Neuronal stem cell (in vitro differentiated cells): ENCODE measurements at regions not wholly inside any gene's neighbourhood (a gene's known extent, or its start where the extent isn't known, plus 50 kb on each side); places are given as distances from the start of the nearest gene placed in this dataset.
A peak's percentile ranks its signal among the peaks of the same experiment; 100 is the strongest.

Source experiments
- DNase-seq: peaks from one replicate; pipeline ENCODE4 v3.0.0-alpha.2; 2013; ENCODE audit warnings: low spot score
- H2AFZ ChIP-seq: one replicate; pipeline ENCODE4 v1.6.1; 2013; ENCODE audit warnings: mild to moderate bottlenecking, low read length, inconsistent platforms
- H2AK5ac ChIP-seq: 2 replicates; pipeline ENCODE4 v1.6.1; 2013; ENCODE audit warnings: low read depth, mild to moderate bottlenecking, inconsistent platforms, low read length, moderate library complexity, mixed read lengths
- H2BK120ac ChIP-seq: 2 replicates; pipeline ENCODE4 v1.6.1; 2013; ENCODE audit warnings: low read depth, mild to moderate bottlenecking, inconsistent platforms, low read length, moderate library complexity, mixed read lengths
- H2BK12ac ChIP-seq: one replicate; pipeline ENCODE4 v1.6.1; 2013; ENCODE audit warnings: low read length, inconsistent platforms
- H2BK15ac ChIP-seq: 2 replicates; pipeline ENCODE4 v1.6.1; 2013; ENCODE audit warnings: mild to moderate bottlenecking, low read length, inconsistent platforms, mixed read lengths
- H2BK5ac ChIP-seq: one replicate; pipeline ENCODE4 v1.6.1; 2013; ENCODE audit warnings: inconsistent platforms, mild to moderate bottlenecking, low read length, moderate library complexity
- H3K14ac ChIP-seq: one replicate; pipeline ENCODE4 v1.6.1; 2013; ENCODE audit warnings: low read length, inconsistent platforms
- H3K18ac ChIP-seq: 2 replicates; pipeline ENCODE4 v1.6.1; 2013; ENCODE audit warnings: low read length, inconsistent platforms
- H3K23ac ChIP-seq: 2 replicates; pipeline ENCODE4 v1.6.1; 2013; ENCODE audit warnings: low read depth, mild to moderate bottlenecking, mixed read lengths, low read length, inconsistent platforms; ENCODE audit not compliant: poor library complexity
- H3K27ac ChIP-seq: replicated peaks from 3 replicates; pipeline ENCODE4 v1.5.1; 2013; ENCODE audit warnings: low read length, inconsistent platforms
- H3K27me3 ChIP-seq, 3 experiments: 2 replicates each; pipeline ENCODE4 v1.6.1; 2013; ENCODE audit warnings: low read length in 3 of 3, mild to moderate bottlenecking in 2 of 3, inconsistent platforms in 1 of 3, low read depth in 1 of 3, mixed read lengths in 1 of 3, moderate library complexity in 1 of 3; ENCODE audit not compliant: control insufficient read depth in 3 of 3, insufficient read depth in 3 of 3
- H3K36me3 ChIP-seq, 2 donors: replicated peaks in 1 of 2; 2 replicates each; pipeline ENCODE4 v1.6.1; 2013; ENCODE audit warnings: low read length in 2 of 2; ENCODE audit not compliant: control insufficient read depth in 2 of 2, insufficient read depth in 2 of 2
- H3K4ac ChIP-seq: 2 replicates; pipeline ENCODE4 v1.6.1; 2013; ENCODE audit warnings: inconsistent platforms, mild to moderate bottlenecking, low read length, moderate library complexity
- H3K4me1 ChIP-seq, 2 donors: 1 replicate in 1 of 2; 2 replicates in 1 of 2; pipeline ENCODE4 v1.6.1; 2013; ENCODE audit warnings: low read length in 2 of 2, low read depth in 1 of 2; ENCODE audit not compliant: control insufficient read depth in 2 of 2, insufficient read depth in 1 of 2
- H3K4me2 ChIP-seq: one replicate; pipeline ENCODE4 v1.6.1; 2013; ENCODE audit warnings: mild to moderate bottlenecking, low read length, inconsistent platforms; ENCODE audit not compliant: insufficient read depth, poor library complexity, severe bottlenecking
- H3K4me3 ChIP-seq, 2 donors: 2 replicates each; pipeline ENCODE4 v1.5.1; 2013; ENCODE audit warnings: low read length in 2 of 2, mild to moderate bottlenecking in 2 of 2, inconsistent platforms in 1 of 2, moderate library complexity in 1 of 2
- H3K79me1 ChIP-seq: one replicate; pipeline ENCODE4 v1.6.1; 2013; ENCODE audit warnings: low read depth, mild to moderate bottlenecking, inconsistent platforms, low read length, moderate library complexity
- H3K9ac ChIP-seq: one replicate; pipeline ENCODE4 v1.6.1; 2013; ENCODE audit warnings: mild to moderate bottlenecking, low read depth, low read length, inconsistent platforms; ENCODE audit not compliant: poor library complexity
- H3K9me3 ChIP-seq, 2 donors: replicated peaks in 1 of 2; 2 replicates each; pipeline versions ENCODE3 to v1.6.1; 2013; ENCODE audit warnings: low read length in 2 of 2, mild to moderate bottlenecking in 2 of 2, inconsistent platforms in 1 of 2, low read depth in 1 of 2, mixed read lengths in 1 of 2, moderate library complexity in 1 of 2; ENCODE audit not compliant: control insufficient read depth in 2 of 2, insufficient read depth in 1 of 2
- H4K8ac ChIP-seq: one replicate; pipeline ENCODE4 v1.6.1; 2013; ENCODE audit warnings: low read depth, mild to moderate bottlenecking, inconsistent platforms, low read length, moderate library complexity
- H4K91ac ChIP-seq: one replicate; pipeline ENCODE4 v1.6.1; 2013; ENCODE audit warnings: low read length, low read depth, mild to moderate bottlenecking, inconsistent platforms; ENCODE audit not compliant: poor library complexity
- WGBS, 2 donors: extraction: QIAGEN DNeasy Blood & Tissue Kit; methylation state at CpG; one replicate each; pipeline ENCODE4 v1.1.7; 2013; ENCODE audit warnings: missing lambda C conversion rate in 2 of 2, mixed read lengths in 1 of 2; ENCODE audit not compliant: insufficient read length in 2 of 2, insufficient replicate concordance in 1 of 2; ENCODE audit errors: extremely low coverage in 2 of 2; 5-methylcytosine and 5-hydroxymethylcytosine counted together

- H3K36me3 ChIP-seq: peaks cover 0 to 3% of the 10 kb centered on the region in 2 donors
- no peak overlapping the region for H3K4me3 ChIP-seq
- no peak overlapping the region for H3K23ac ChIP-seq
- peaks cover 2% of the 10 kb centered on the region for H3K79me1 ChIP-seq
- H3K18ac ChIP-seq: no peak overlapping the region
- H3K9ac ChIP-seq: no peak overlapping the region
- no peak overlapping the region for H2BK15ac ChIP-seq
- H4K8ac ChIP-seq: no peak overlapping the region
- no peak for DNase-seq
- H3K4me2 ChIP-seq: no peak overlapping the region
- H3K4ac ChIP-seq: no peak overlapping the region
- no peaks in the 10 kb centered on the region for H3K27me3 ChIP-seq
- no peak overlapping the region for H2BK12ac ChIP-seq
- no peaks in the 10 kb centered on the region for H3K9me3 ChIP-seq
- H3K14ac ChIP-seq: no peak overlapping the region
- no peak overlapping the region for H2BK5ac ChIP-seq
- no CpG with 5 or more reads among the region's 5 CpGs for WGBS, 2 donors
- no peak overlapping the region for H2AK5ac ChIP-seq
- H3K4me1 ChIP-seq: peaks cover 4 to 5% of the 10 kb centered on the region in 2 donors
- H4K91ac ChIP-seq: no peak overlapping the region
- no peak overlapping the region for H2BK120ac ChIP-seq
- H3K27ac ChIP-seq: no peak overlapping the region
- no peak overlapping the region for H2AFZ ChIP-seq
Measured at GRCh38 chr10:121091961-121092719, 241.0 kb downstream of the WDR11 start.

GRCh38 chr10:121092720-121093095 lies 241.5 kb downstream of the WDR11 start:
- Histone ChIP-seq H3K36me3 (peaks cover 0 to 1% of the 10 kb centered on the region in 2 donors), H2BK5ac (no peak overlapping the region), H2BK12ac (no peak overlapping the region), H2BK15ac (no peak overlapping the region), H3K23ac (no peak overlapping the region), H2AFZ (no peak overlapping the region), H3K18ac (no peak overlapping the region), H3K4me1 (peaks cover 3 to 7% of the 10 kb centered on the region in 2 donors), H2AK5ac (no peak overlapping the region), H3K4ac (no peak overlapping the region), H3K27me3 (no peaks in the 10 kb centered on the region), H2BK120ac (no peak overlapping the region), H3K14ac (no peak overlapping the region), H3K9ac (no peak overlapping the region), H3K79me1 (peaks cover 1% of the 10 kb centered on the region), H3K4me2 (no peak overlapping the region), H4K8ac (no peak overlapping the region), H4K91ac (no peak overlapping the region), H3K4me3 (no peak overlapping the region), H3K27ac (no peak overlapping the region), H3K9me3 (no peaks in the 10 kb centered on the region)
- DNase-seq: no peak
- WGBS, 2 donors: no CpG with 5 or more reads among the region's 1 CpG

- H3K79me1 ChIP-seq: no peaks in the 10 kb centered on the region
- H3K4me1 ChIP-seq: peaks cover 2 to 7% of the 10 kb centered on the region in 2 donors
- H3K9me3 ChIP-seq: no peaks in the 10 kb centered on the region
- no peak overlapping the region for H3K14ac ChIP-seq
- H3K27me3 ChIP-seq: no peaks in the 10 kb centered on the region
- H3K9ac ChIP-seq: no peak overlapping the region
- H3K18ac ChIP-seq: no peak overlapping the region
- no peak overlapping the region for H3K23ac ChIP-seq
- H2AFZ ChIP-seq: peak overlapping the region; percentile 34
- H4K91ac ChIP-seq: no peak overlapping the region
- H3K4me2 ChIP-seq: no peak overlapping the region
- H2BK15ac ChIP-seq: no peak overlapping the region
- H3K4ac ChIP-seq: no peak overlapping the region
- no peak overlapping the region for H2BK5ac ChIP-seq
- H2BK12ac ChIP-seq: no peak overlapping the region
- H3K4me3 ChIP-seq: no peak overlapping the region
- no peak overlapping the region for H3K27ac ChIP-seq
- no peak overlapping the region for H2AK5ac ChIP-seq
- no peak overlapping the region for H2BK120ac ChIP-seq
- H4K8ac ChIP-seq: no peak overlapping the region
- no CpG with 5 or more reads among the region's 8 CpGs for WGBS, 2 donors
- H3K36me3 ChIP-seq: no peaks in the 10 kb centered on the region
- no peak for DNase-seq
Measured at GRCh38 chr10:121096617-121097431, 245.7 kb downstream of the WDR11 start.

GRCh38 chr10:121098211-121098610 lies 247.0 kb downstream of the WDR11 start:
- H3K14ac ChIP-seq: no peak overlapping the region
- no peaks in the 10 kb centered on the region for H3K79me1 ChIP-seq
- peaks cover 2 to 7% of the 10 kb centered on the region in 2 donors for H3K4me1 ChIP-seq
- no peak overlapping the region for H3K4me2 ChIP-seq
- H2BK12ac ChIP-seq: no peak overlapping the region
- H4K91ac ChIP-seq: no peak overlapping the region
- H2AFZ ChIP-seq: no peak overlapping the region
- no peak overlapping the region for H3K18ac ChIP-seq
- no peak overlapping the region for H2BK15ac ChIP-seq
- DNase-seq: no peak
- no peak overlapping the region for H3K4me3 ChIP-seq
- H2BK5ac ChIP-seq: no peak overlapping the region
- no peak overlapping the region for H4K8ac ChIP-seq
- no peak overlapping the region for H2BK120ac ChIP-seq
- no peaks in the 10 kb centered on the region for H3K36me3 ChIP-seq
- no peak overlapping the region for H3K4ac ChIP-seq
- no peaks in the 10 kb centered on the region for H3K27me3 ChIP-seq
- H3K9ac ChIP-seq: no peak overlapping the region
- H3K9me3 ChIP-seq: no peaks in the 10 kb centered on the region
- no peak overlapping the region for H3K27ac ChIP-seq
- no CpG with 5 or more reads among the region's 3 CpGs for WGBS, 2 donors
- no peak overlapping the region for H2AK5ac ChIP-seq
- H3K23ac ChIP-seq: no peak overlapping the region
